Caco-2 (cell line): ENCODE measurements at regions not wholly inside any gene's neighbourhood (a gene's known extent, or its start where the extent isn't known, plus 50 kb on each side); places are given as distances from the start of the nearest gene placed in this dataset.

Source experiments
- BruUV-seq: library from RNA; stranded (reverse); fragments of 400-500 nt; replicated peaks from 2 replicates; lab custom pipeline; 2021; lab: Mats Ljungman, UMichigan
- CTCF ChIA-PET: fragments of 300-600 bp; sonication (Branson Sonifier 250); formaldehyde crosslinking; loops from one replicate; lab custom pipeline; 2022; ENCODE audit warnings: antibody characterized with exemption; lab: Charles Lee
- POLR2A ChIA-PET: fragments of 300-600 bp; sonication (Branson Sonifier 250); formaldehyde crosslinking; loops from one replicate; lab custom pipeline; 2022; ENCODE audit warnings: antibody characterized with exemption; lab: Charles Lee
- DNase-seq, 2 experiments: peaks; one replicate each; pipeline versions ENCODE4 v3.0.0 to v3.0.0-alpha.2; 2020 to 2022
- H3K27me3 ChIP-seq: replicated peaks from 2 replicates; pipeline ENCODE4 v1.6.0; 2011; ENCODE audit warnings: low read length; ENCODE audit not compliant: control insufficient read depth, insufficient read depth
- H3K36me3 ChIP-seq: 2 replicates; pipeline ENCODE4 v1.5.1; 2011; ENCODE audit warnings: low read length; ENCODE audit not compliant: control insufficient read depth, insufficient read depth
- H3K4me1 ChIP-seq: fragments of 250-450 bp; sonication (Bioruptor Pico); 2 replicates; pipeline ENCODE4 v1.5.1; 2020; ENCODE audit warnings: mild to moderate bottlenecking
- H3K4me3 ChIP-seq: 2 replicates; pipeline ENCODE4 v1.5.1; 2011; ENCODE audit warnings: low read depth, mild to moderate bottlenecking, control low read depth, low read length
- H3K9me3 ChIP-seq: fragments of 250-450 bp; sonication (Bioruptor Pico); 2 replicates; pipeline ENCODE4 v1.5.1; 2020; ENCODE audit warnings: mild to moderate bottlenecking, moderate library complexity
- H3K27ac Mint-ChIP-seq: one replicate; pipeline ENCODE4 v1.8.0; 2022; ENCODE audit warnings: mixed read lengths; ENCODE audit not compliant: unreplicated experiment
- H3K27me3 Mint-ChIP-seq: one replicate; pipeline ENCODE4 v1.8.0; 2022; ENCODE audit warnings: mixed read lengths; ENCODE audit not compliant: insufficient read depth, unreplicated experiment
- H3K36me3 Mint-ChIP-seq: one replicate; pipeline ENCODE4 v1.8.0; 2022; ENCODE audit warnings: mild to moderate bottlenecking, mixed read lengths; ENCODE audit not compliant: insufficient read depth, unreplicated experiment
- H3K4me1 Mint-ChIP-seq: one replicate; pipeline ENCODE4 v1.8.0; 2022; ENCODE audit warnings: low read depth, mixed read lengths; ENCODE audit not compliant: unreplicated experiment
- H3K4me3 Mint-ChIP-seq: one replicate; pipeline ENCODE4 v1.8.0; 2022; ENCODE audit warnings: mild to moderate bottlenecking, moderate library complexity, mixed read lengths; ENCODE audit not compliant: unreplicated experiment
- H3K9me3 Mint-ChIP-seq: one replicate; pipeline ENCODE4 v1.8.0; 2022; ENCODE audit warnings: mixed read lengths; ENCODE audit not compliant: unreplicated experiment
- CTCF ChIP-seq, 2 experiments: fragments of 200-600 bp in 1 of 2; IDR thresholded peaks; 1 replicate in 1 of 2; 2 replicates in 1 of 2; pipeline versions ENCODE4 v1.5.1 to v1.8.0; 2011 to 2022; ENCODE audit warnings: antibody characterized with exemption in 1 of 2, control low read depth in 1 of 2, inconsistent platforms in 1 of 2, low read depth in 1 of 2, low read length in 1 of 2, mild to moderate bottlenecking in 1 of 2, moderate library complexity in 1 of 2; ENCODE audit not compliant: insufficient read depth in 1 of 2, severe bottlenecking in 1 of 2, unreplicated experiment in 1 of 2
- intact Hi-C: fragments of 100-400 bp; cut with micrococcal nuclease; formaldehyde crosslinking; loops from one replicate; pipeline ENCODE4 v1.10.0; 2022; ENCODE audit not compliant: unreplicated experiment

- H3K36me3 ChIP-seq: no peaks in the 10 kb centered on the region
- POLR2A ChIA-PET: no interaction called here
- H3K36me3 Mint-ChIP-seq: no peaks in the 10 kb centered on the region
Measured at GRCh38 chr4:176438401-176438800, 118.6 kb downstream of the SPCS3 start.

GRCh38 chr4:176439611-176440010 lies 119.8 kb downstream of the SPCS3 start:
- Histone ChIP-seq H3K36me3 (no peaks in the 10 kb centered on the region), H3K4me3 (no peak overlapping the region), H3K9me3 (no peaks in the 10 kb centered on the region; the same call in 1 of the 2 replicates), H3K4me1 (no peaks in the 10 kb centered on the region), H3K27me3 (no peaks in the 10 kb centered on the region)
- peaks cover 2% of the 10 kb centered on the region for H3K27me3 Mint-ChIP-seq
- BruUV-seq: no TSS peak
- no peaks in the 10 kb centered on the region for H3K9me3 Mint-ChIP-seq
- H3K4me1 Mint-ChIP-seq: no peaks in the 10 kb centered on the region
- no peaks in the 10 kb centered on the region for H3K36me3 Mint-ChIP-seq
- H3K4me3 Mint-ChIP-seq: no peak overlapping the region
- ChIA-PET POLR2A (no interaction called here), CTCF (no interaction called here)
- intact Hi-C loops: no loop called here
- no peak overlapping the region for H3K27ac Mint-ChIP-seq
- DNase-seq: no peak
- TF ChIP-seq CTCF (IDR thresholded peaks at IDR 0.05; ENCODE audit: insufficient read depth in 1 of 2, low read depth in 1 of 2, low read length in 1 of 2, severe bottlenecking in 1 of 2, unreplicated experiment in 1 of 2): no peak

More at GRCh38 chr4:176438401-176438800, 118.6 kb downstream of the SPCS3 start:
- intact Hi-C loops: no loop called here
- Mint-ChIP-seq H3K4me1 (no peaks in the 10 kb centered on the region), H3K4me3 (no peak overlapping the region), H3K9me3 (no peaks in the 10 kb centered on the region), H3K27ac (no peak overlapping the region), H3K27me3 (peaks cover 2% of the 10 kb centered on the region)
- BruUV-seq: no TSS peak
- no peaks in the 10 kb centered on the region; the same call in 1 of the 2 replicates for H3K9me3 ChIP-seq
- H3K4me3 ChIP-seq: no peak overlapping the region
- CTCF ChIA-PET: no interaction called here
- TF ChIP-seq CTCF (IDR thresholded peaks at IDR 0.05; ENCODE audit: insufficient read depth in 1 of 2, low read depth in 1 of 2, low read length in 1 of 2, severe bottlenecking in 1 of 2, unreplicated experiment in 1 of 2): no peak
- DNase-seq: no peak
- no peaks in the 10 kb centered on the region for H3K4me1 ChIP-seq
- H3K27me3 ChIP-seq: no peaks in the 10 kb centered on the region

- POLR2A ChIA-PET: no interaction called here
- Mint-ChIP-seq H3K9me3 (no peaks in the 10 kb centered on the region), H3K4me3 (no peak overlapping the region), H3K27ac (no peak overlapping the region), H3K27me3 (peaks cover 2% of the 10 kb centered on the region), H3K36me3 (no peaks in the 10 kb centered on the region), H3K4me1 (no peaks in the 10 kb centered on the region)
- CTCF ChIA-PET: no interaction called here
- Histone ChIP-seq H3K27me3 (no peaks in the 10 kb centered on the region), H3K4me3 (no peak overlapping the region), H3K4me1 (no peaks in the 10 kb centered on the region), H3K36me3 (no peaks in the 10 kb centered on the region), H3K9me3 (no peaks in the 10 kb centered on the region; the same call in 1 of the 2 replicates)
- intact Hi-C loops: no loop called here
- no peak for TF ChIP-seq CTCF (IDR thresholded peaks at IDR 0.05; ENCODE audit: insufficient read depth in 1 of 2, low read depth in 1 of 2, low read length in 1 of 2, severe bottlenecking in 1 of 2, unreplicated experiment in 1 of 2)
- DNase-seq: no peak
- no TSS peak for BruUV-seq
Measured at GRCh38 chr4:176440698-176441097, 120.9 kb downstream of the SPCS3 start.
